ENCODE measurements at regions not wholly inside any gene's neighbourhood (a gene's known extent, or its start where the extent isn't known, plus 50 kb on each side); places are given as distances from the start of the nearest gene placed in this dataset.

- Histone ChIP-seq H3K9me3 (no peaks in the 10 kb centered on the region), H3K27me3 (peaks cover 0 to 7% (median 0%) of the 10 kb centered on the region in 3 donors), H3K4me3 (no peak overlapping the region), H3K4me1 (peaks cover 9 to 36% (median 24%) of the 10 kb centered on the region in 4 donors), H3K27ac (no peak overlapping the region), H3K36me3 (no peaks in the 10 kb centered on the region)
- intact Hi-C loops (cut with DNase I; ENCODE audit: low total_unique reads), result no loop called here
- TF ChIP-seq EP300 (IDR thresholded peaks at IDR 0.05) (no peak), CTCF (IDR thresholded peaks at IDR 0.05) (no peak)
- 85 to 92% (median 88%) methylated on average over 18 to 19 of the region's 19 CpGs for WGBS, 5 donors
- DNase-seq, result no peak
These were observed 90.4 kb upstream of the TNRC6C start for GRCh38 chr17:77867976-77868713.

GRCh38 chr17:77869041-77869599 is 89.4 kb upstream of the TNRC6C start:
- Histone ChIP-seq H3K4me1 (peaks cover 2 to 27% (median 14%) of the 10 kb centered on the region in 4 donors), H3K27ac (peak overlapping the region in 2 of 5 donors; percentile 51 to 66), H3K27me3 (peaks cover 0 to 13% (median 3%) of the 10 kb centered on the region in 3 donors), H3K4me3 (no peak overlapping the region), H3K36me3 (no peaks in the 10 kb centered on the region), H3K9me3 (no peaks in the 10 kb centered on the region)
- WGBS, 5 donors, result 70 to 76% (median 74%) methylated on average over 10 to 11 of the region's 11 CpGs
- intact Hi-C loops (cut with DNase I; ENCODE audit: low total_unique reads), result no loop called here
- DNase-seq, result no peak
- TF ChIP-seq EP300 (IDR thresholded peaks at IDR 0.05) (no peak), POLR2AphosphoS5 (IDR thresholded peaks at IDR 0.05) (no peak), CTCF (IDR thresholded peaks at IDR 0.05) (no peak), POLR2A (IDR thresholded peaks at IDR 0.05) (no peak)

GRCh38 chr17:77869665-77870132 is 88.8 kb upstream of the TNRC6C start:
- no peak overlapping the region for H3K4me3 ChIP-seq
- no peak for TF ChIP-seq POLR2AphosphoS5 (IDR thresholded peaks at IDR 0.05)
- TF ChIP-seq EP300 (IDR thresholded peaks at IDR 0.05), result no peak
- no peak for TF ChIP-seq CTCF (IDR thresholded peaks at IDR 0.05)
- TF ChIP-seq POLR2A (IDR thresholded peaks at IDR 0.05), result no peak
- peaks cover 0 to 21% (median 9%) of the 10 kb centered on the region in 4 donors for H3K4me1 ChIP-seq
- intact Hi-C loops (cut with DNase I; ENCODE audit: low total_unique reads), result no loop called here
- H3K27ac ChIP-seq, result peak overlapping the region in 2 of 5 donors; percentile 51 to 66
- peaks cover 0 to 19% (median 8%) of the 10 kb centered on the region in 3 donors for H3K27me3 ChIP-seq
- 47 to 65% (median 56%) methylated on average over 10 of the region's 10 CpGs for WGBS, 5 donors
- no peaks in the 10 kb centered on the region for H3K36me3 ChIP-seq
- peak; percentile 30 to 47 for DNase-seq
- no peaks in the 10 kb centered on the region for H3K9me3 ChIP-seq

DNA sequence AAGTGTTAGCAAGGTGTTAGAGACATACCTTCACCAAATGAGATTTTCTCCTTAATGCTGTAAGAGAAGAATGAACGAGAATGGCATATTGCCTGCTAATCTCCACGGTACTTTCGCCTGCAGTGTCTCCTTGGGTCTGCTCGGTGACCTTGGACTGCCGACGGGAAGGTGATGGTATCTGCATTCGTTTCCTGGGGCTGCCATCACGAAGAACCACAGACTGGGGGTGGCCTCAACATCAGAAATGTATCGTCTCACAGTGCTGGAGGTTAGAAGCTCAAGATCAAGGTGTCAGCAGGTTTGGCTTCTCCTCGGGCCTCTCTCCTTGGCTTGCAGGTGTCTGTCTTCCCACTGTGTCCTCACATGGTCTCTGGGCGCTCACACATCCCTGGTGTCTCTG is 86.3 kb upstream of the TNRC6C start:
- no peak for DNase-seq
- intact Hi-C loops (cut with DNase I; ENCODE audit: low total_unique reads), result no loop called here
- TF ChIP-seq POLR2A (IDR thresholded peaks at IDR 0.05), result no peak
- no peak for TF ChIP-seq EP300 (IDR thresholded peaks at IDR 0.05)
- no peak for TF ChIP-seq POLR2AphosphoS5 (IDR thresholded peaks at IDR 0.05)
- TF ChIP-seq CTCF (IDR thresholded peaks at IDR 0.05), result no peak
- Histone ChIP-seq H3K27ac (peak overlapping the region in 1 of 5 donors; percentile 50), H3K4me1 (peaks cover 0 to 12% (median 4%) of the 10 kb centered on the region in 4 donors), H3K9me3 (peaks cover 4 to 16% (median 8%) of the 10 kb centered on the region in 4 donors), H3K27me3 (peaks cover 0 to 19% (median 8%) of the 10 kb centered on the region in 3 donors), H3K36me3 (no peaks in the 10 kb centered on the region), H3K4me3 (no peak overlapping the region)
- 57 to 78% (median 70%) methylated on average over 11 of the region's 11 CpGs for WGBS, 5 donors

All from stomach (tissue), 8 donors.